DMS79 treated with DMSO at 0.1 percent for 48 hours (cell line): ENCODE measurements at regions not wholly inside any gene's neighbourhood (a gene's known extent, or its start where the extent isn't known, plus 50 kb on each side); places are given as distances from the start of the nearest gene placed in this dataset.
"Not testable (repeated sequence)": the region's sequence is repeated elsewhere in the genome, so short reads cannot be mapped to it uniquely, and the experiment has no call there.

Experiments used
- DNase-seq: peaks from one replicate; lab custom pipeline; 2025; lab: John Stamatoyannopoulos, UW

GRCh38 chr17:45554479-45554878, 64.0 kb upstream of the PLEKHM1 start:
- not testable (repeated sequence) for DNase-seq

DNA sequence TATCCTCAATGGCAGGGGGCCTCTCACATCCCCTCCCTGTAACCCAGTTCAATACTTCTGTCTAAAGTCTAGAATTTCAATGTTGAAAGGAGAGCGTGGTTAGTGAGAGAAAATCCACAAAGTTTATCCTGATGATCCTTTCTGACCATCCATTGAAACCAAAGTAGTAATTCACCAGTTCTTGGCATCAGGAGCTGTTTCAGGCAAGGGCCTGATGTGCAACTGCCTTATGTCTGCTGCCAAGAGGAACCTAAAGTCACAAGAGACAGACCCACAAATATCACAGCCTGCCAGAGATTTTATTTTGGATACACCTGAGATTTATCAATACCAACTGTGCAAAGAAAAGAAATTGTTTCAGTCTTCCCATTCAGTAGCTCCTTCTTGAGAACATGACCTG, 68.3 kb upstream of the PLEKHM1 start:
- not testable (repeated sequence) for DNase-seq

DNA sequence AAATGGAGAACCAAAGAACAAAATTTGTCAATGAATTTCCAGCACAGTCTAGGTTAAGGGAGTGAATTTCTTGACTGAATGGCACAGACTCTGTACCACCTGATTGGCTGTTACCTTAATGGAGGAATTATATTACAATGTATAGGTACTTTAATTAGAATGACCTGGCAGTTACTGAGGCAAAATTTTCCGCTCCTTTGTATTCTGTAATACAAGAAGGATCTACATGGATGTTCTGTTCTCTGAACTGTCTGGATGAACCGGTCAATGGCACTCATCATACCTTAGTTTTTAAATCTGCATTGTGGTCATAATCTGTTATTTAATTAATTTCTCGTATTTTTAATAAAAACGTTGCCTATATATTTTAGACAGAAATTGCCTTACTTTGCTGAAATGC, 72.3 kb upstream of the PLEKHM1 start:
- DNase-seq = not testable (repeated sequence)

- DNase-seq = not testable (repeated sequence)
Observed at GRCh38 chr17:45563283-45563682, 72.8 kb upstream of the PLEKHM1 start.

GRCh38 chr17:45568275-45568674, 77.8 kb upstream of the PLEKHM1 start:
- DNase-seq = not testable (repeated sequence)

DNA sequence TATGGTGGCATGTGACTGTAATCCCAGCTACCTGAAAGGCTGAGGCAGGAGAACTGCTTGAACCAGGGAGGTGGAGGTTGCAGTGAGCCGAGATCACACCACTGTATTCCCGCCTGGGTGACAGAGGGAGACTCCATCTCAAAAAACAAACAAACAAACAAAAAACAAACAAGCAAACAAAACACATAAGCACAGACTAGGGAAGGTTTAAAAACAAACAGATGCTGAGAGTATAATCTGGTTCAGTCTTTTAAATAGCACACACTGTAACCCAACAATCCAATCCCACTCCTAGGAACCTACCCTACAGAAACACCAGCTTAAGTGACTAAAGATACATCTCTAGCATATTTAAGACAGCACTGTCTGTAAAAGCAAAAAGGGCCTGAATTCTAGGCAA, 82.8 kb upstream of the PLEKHM1 start:
- DNase-seq = not testable (repeated sequence)

DNA sequence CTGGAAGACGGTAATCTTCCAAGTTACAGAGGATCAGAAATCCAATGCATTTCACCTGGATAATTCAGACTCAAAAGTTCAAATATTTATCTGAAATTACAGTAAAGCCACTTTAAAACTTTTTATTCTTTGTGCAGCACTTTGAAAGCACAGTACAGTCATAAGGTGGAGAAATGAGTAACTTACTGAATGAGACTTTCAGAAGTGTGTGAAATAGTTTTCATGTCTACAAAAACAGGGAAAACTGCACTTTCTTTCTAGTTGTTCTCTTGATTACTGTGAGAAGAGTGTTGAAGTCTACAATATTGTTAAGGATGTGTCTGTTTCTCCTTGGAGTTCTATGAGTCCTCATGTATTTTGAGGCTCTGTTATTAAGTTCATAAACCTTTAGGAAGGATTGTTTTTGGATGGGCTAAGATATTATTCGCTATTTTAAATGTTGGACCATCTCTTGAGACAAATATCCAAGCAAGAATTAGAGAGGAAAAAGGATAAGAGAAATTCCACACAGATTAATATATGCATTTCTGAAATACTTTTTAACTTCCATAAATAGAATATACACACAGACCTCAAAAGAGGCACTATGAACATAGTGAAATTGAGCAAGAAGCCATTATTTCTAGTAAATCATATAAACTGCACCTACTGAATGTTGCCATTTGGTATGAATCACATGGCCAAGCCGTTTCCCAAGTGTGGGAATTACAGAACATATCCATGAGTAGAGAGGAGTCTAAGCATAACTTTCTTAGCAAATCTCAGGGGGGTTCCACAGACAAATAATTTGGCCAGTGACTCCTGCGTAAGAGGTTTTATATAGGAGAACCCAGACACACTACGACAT, 83.6 kb upstream of the PLEKHM1 start:
- DNase-seq = no peak

GRCh38 chr17:45575126-45575885, 84.8 kb upstream of the PLEKHM1 start:
- no peak for DNase-seq

GRCh38 chr17:45576527-45577307, 86.2 kb upstream of the PLEKHM1 start:
- DNase-seq = not testable (repeated sequence)

- DNase-seq = no peak
Observed at GRCh38 chr17:45577571-45578279, 87.2 kb upstream of the PLEKHM1 start.

- DNase-seq = no peak
Observed at GRCh38 chr17:45578516-45579455, 88.3 kb upstream of the PLEKHM1 start.

GRCh38 chr17:45579529-45580495, 89.3 kb upstream of the PLEKHM1 start:
- no peak for DNase-seq

DNA sequence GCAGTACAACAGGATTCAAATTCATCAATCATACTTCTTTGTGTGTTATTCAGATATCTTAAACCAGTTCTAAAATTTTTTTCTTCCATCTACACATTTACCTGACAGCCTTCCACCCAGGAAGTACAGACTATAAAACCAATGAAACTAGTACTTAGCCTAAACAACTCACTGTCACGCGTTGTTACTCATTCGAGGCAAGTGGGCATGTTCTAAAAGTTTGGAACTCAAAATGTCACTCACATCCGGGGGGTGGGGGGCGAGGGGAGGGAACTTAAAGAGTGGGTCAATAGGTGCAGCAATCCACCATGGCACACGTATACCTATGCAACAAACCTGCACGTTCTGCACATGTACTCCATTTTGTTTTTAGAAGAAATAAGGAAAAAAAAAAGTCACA, 90.4 kb upstream of the PLEKHM1 start:
- DNase-seq = no peak

DNA sequence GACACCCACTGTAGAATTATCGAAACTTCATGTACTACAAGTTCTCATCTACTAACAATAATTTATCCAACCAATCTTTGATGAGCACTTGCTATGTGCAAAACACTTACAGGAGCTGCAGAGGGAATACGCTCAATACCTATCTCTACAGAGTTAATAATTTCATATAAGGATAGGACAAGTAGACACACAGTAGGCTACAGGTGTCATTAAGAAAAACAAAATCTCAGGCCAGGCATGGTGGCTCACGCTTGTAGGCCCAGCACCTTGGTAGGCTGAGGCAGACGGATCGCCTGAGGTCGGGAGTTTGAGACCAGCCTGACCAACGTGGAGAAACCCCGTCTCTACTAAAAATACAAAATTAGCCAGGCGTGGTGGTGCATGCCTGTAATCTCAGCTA, 91.3 kb upstream of the PLEKHM1 start:
- DNase-seq = no peak

DNA sequence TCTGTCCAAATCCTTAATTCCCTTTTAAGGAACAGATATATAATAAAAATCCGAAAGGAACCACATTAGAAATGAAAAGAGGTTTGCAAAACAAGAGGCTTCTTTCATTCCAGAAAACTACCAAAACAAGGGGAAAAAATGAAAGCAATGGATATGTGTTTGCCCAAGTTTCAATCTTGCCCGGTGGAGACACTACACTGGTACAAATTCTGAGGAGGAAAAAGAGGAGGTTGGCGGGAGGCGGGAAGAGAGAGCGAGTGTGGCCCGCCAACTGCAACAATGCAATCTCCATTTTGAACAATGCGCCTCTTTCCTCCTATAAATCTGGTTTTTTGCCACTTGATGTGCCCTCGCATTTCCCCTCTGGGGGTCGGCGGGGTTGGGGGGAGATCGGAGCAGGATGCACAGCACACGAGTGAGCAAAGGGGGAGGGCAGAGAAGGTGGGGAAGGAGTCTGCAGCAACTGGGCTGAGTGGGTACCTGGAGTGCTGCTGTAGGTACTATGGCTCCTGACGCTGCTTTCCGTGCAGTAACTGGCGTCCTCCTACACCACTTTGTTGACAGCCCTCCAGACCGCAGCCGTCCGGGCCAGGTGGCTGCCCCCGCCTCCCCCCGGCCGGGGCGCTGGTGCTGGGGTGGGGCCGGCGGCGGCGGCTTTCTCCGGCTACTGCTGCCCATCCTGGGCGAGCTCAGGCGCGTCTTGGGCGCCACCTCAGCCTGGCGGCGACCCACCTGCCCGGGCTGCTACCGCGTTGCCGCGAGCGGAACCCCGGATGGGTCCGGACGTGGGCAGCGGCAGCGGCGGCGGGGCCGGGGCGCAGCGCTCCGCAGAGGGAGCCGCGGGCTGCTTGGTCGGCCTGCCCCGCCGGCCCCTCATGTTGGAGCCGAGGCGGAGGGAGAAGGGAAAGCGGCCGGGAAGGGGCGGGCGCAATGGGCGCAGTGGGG, 93.8 kb upstream of the PLEKHM1 start:
- no peak for DNase-seq

DNA sequence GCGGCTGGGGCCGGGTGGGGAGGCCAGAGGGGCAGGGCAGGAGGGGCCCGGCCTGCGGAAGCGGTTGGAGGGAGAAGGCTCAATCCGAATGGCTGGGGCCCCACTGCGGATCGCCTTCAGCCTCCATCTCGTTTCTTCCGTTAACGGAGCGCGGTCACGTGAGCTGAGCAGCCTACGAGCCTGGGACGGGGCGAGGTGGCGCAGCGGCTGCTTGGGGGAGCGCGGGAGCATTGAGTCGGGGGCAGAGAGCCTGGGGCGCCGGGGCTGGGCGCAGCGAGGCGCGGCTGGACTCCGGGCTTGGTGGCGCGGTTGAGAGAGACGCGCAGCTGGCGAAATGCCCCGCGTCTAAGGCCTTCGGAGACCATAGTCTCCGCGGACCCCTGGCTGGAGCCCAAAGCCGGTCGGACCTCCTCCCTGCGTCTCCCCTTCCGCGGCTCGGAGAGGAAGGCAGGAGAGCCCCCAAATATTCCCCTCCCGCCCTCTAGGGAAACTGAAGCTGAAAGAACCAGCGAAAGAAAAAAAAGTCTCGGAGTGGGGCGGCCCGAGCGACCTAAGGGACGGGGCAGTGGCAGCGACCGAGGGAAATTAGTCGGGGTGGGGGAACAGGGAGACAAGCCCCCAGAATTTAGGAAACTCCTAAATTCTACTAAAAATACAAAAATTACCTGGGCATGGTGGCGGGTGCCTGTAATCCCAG, 94.7 kb upstream of the PLEKHM1 start:
- DNase-seq = not testable (repeated sequence)

GRCh38 chr17:45585794-45586650, 95.5 kb upstream of the PLEKHM1 start:
- not testable (repeated sequence) for DNase-seq
